ENCODE measurements at regions not wholly inside any gene's neighbourhood (a gene's known extent, or its start where the extent isn't known, plus 50 kb on each side); places are given as distances from the start of the nearest gene placed in this dataset.
"Not testable (repeated sequence)": the region's sequence is repeated elsewhere in the genome, so short reads cannot be mapped to it uniquely, and the experiment has no call there.

DNA sequence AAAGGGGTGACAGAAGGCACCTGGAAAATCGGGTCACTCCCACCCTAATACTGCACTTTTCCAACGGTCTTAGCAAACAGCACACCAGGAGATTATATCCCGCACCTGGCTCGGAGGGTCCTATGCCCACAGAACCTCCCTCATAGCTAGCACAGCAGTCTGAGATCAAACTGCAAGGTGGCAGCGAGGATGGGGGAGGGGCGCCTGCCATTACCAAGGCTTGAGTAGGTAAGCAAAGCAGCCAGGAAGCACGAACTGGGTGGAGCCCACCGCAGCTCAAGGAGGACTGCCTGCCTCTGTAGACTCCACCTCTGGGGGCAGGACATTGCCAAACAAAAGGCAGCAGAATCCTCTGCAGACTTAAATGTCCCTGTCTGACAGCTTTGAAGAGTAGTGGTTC lies 101.8 kb downstream of the TBX20 start:
- DNase-seq (ENCODE audit: low read depth, low spot score) = not testable (repeated sequence)

DNA sequence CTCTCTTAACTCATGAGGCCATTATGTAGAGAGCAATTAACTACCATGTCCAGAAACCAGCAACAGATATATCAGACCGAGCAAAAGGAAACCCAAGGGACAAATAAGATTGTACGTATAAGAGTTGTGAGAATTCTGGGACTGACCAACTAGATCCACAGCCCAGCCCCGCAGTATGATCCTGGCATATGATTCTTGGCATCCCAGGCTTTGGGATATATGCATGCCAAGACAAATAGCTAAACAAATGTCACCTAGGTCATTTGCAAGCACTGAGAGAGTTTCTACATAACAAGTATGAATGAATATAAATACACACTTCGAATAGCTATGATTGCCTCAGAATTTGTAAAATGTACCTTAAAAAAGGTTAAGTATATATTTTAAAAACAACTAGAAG lies 105.9 kb downstream of the TBX20 start:
- peak; percentile 5 for DNase-seq (ENCODE audit: low read depth, low spot score)

DNA sequence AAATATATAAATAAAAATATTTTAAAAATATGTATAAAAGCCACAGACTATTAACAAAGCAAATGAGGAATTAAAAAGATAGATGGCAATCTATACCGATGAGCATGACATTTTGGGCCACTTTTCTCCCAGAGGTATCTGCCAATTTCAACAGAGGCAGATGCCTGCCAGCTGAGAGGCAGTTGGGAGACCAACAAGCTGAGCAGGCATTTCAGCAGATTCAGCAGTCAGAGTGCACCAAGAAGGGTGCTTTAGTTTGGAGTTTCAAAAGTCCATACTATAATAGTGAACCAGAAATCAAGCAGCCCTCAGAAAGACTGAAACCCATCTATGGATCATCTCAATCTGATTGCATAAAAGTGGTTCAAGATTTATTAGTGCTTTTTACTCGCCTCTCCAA lies 104.8 kb upstream of the DPY19L1 start:
- DNase-seq (ENCODE audit: low read depth, low spot score) = not testable (repeated sequence)

DNA sequence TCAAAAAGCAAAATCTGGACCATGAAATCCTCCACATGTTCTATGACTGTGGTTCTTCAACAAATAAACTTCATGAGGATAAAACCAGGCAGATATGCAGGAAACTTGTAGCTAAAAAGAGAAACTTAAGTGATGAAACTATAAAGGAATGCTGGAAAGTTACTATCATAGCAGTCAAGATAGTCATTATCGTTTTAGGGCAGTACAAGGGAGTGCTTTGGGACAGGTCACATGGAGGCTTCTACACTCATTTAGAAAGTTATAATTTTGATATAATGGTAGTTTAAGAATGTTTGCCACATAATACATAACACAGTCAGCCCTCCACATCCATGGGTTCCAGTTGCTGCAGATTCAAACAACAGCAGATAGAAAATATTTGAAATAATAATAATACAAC lies 102.0 kb upstream of the DPY19L1 start:
- DNase-seq (ENCODE audit: low read depth, low spot score) = not testable (repeated sequence)

DNA sequence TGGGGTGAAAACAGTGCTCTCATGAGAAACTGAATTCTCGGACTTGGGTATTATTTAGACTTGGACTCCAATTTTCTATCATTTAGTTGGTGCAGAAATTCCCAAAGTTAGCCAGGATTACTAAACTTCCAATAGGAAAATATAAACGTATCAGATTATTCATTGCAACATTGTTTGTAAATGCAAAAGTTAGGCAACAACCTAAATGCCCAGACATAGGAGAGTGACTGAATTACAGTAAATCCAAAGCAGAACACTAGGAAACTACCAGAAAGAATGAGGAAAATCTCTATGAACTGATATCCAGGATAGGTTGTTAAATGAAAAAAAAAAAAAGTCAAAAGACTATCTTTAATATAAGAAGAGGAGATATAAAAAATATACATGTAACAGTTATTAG lies 96.2 kb upstream of the DPY19L1 start:
- DNase-seq (ENCODE audit: low read depth, low spot score) = not testable (repeated sequence)

DNA sequence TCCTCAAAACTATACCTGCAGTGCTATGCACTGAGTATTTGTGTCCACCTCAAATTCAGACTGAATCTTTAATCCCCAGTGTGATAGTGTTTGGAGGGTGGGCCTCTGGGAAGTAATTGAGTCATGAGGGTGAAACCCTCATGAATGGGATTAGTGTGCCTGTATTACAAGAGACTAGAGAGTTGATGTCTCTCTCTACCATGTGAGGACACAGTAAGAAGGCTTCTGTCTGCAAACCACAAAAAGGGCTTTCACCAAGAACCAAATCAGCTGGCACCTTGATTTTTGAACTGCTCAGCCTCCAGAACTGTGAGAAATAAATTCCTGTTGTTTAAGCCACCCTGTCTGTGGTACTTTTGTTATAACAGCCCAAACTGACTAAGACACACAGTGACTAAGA lies 95.7 kb upstream of the DPY19L1 start:
- not testable (repeated sequence) for DNase-seq (ENCODE audit: low read depth, low spot score)

DNA sequence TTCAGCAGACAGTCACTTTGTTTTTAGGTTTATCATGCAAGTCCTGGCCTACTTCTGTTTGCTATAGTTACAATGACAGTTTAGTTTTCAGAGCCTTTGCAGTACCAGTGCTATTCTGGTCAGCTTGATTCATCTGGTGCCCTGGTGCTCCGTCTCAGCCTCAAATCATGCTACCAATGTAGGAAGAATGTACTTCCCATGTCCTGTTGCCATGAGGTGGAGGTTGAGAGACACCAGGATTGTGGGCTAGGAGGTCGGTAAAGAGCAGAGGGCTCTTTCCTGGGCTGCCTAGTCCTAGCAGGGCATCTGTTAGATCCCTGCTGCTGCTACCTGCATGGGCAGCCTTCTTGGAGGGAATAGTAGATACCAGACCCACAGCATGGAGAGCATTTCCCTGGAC lies 91.4 kb upstream of the DPY19L1 start:
- DNase-seq (ENCODE audit: low read depth, low spot score) = not testable (repeated sequence)

DNA sequence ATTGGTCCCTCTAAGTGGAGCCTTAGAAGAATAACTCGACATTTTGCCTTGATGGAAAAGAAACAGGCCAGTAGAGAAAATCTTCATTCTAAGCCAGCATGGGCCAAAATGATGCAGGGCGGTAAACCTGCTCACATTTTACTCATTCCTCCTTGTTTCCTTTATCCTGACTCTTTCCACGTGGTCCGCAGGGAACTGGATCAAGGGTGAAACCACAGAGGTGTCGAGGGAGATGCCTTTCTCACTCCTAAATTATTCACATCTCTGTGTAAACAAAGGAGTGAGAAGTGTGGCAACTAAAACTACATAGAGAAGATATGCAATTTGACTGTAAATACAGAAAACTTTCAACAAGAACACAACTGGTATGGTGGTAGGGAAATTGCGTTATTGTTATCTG lies 81.2 kb upstream of the DPY19L1 start:
- DNase-seq (ENCODE audit: low read depth, low spot score) = peak; percentile 1

DNA sequence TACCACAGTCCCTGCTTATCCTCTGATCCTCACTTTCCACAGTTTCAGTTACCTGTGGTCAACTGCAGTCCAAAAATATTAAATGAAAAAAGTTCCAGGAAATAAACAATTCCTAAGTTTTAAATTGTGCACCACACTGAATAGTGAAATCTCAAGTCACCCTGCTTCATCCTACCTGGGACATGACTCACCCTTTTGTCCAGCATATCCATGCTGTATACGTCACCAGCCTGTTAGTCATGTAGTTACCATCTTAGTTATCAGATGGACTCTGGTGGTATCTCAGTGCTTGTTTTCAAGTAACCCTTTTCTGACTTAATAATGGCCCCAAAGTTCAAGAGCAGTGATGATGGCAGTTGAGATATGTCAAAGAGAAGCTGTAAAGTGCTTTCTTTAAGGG lies 69.4 kb upstream of the DPY19L1 start:
- DNase-seq (ENCODE audit: low read depth, low spot score) = peak; percentile 24

DNA sequence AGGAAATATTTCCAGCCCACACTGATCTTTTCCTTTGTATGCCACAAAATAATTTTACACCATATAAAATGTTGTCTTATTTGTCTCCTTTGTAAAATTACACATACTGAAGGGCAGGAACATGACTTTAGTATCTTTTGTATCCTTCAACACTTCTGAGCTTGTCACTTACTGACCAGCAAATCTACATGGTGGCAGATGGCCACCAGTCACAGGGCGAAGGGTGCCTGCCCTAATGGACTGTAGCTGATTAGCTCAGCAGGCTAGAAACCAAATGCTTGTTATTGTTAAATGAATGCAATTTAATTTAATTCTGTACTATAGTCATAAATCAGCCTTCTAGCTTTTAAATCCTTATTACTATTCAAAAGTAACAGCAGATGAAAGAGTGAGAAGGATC lies 68.2 kb upstream of the DPY19L1 start:
- DNase-seq (ENCODE audit: low read depth, low spot score) = not testable (repeated sequence)

DNA sequence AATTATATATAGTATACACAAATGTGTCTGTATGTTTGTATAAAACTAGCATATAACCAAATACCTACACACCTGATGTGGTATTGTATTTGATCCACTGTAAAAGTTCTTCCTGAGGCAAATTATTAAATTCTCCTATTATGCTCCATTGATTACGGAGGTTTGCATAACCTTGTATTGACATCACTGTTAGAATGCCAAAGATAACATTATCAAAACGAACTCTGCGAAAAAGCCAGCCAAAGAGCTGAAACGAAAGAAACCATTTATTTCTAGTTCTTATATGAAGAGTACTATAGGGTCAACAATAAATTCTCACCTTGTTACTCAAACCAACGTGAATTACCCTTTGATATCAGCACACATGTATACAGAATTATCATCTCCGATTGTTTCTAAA lies 65.6 kb upstream of the DPY19L1 start:
- DNase-seq (ENCODE audit: low read depth, low spot score) = not testable (repeated sequence)

DNA sequence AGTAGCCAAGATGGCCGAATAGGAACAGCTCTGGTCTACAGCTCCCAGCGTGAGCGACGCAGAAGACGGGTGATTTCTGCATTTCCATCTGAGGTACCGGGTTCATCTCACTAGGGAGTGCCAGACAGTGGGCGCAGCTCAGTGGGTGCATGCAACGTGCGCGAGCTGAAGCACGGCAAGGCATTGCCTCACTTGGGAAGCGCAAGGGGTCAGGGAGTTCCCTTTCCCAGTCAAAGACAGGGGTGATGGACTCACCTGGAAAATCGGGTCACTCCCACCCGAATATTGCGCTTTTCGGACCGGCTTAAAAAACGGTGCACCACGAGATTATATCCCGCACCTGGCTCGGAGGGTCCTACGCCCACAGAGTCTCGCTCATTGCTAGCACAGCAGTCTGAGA lies 55.7 kb upstream of the DPY19L1 start:
- not testable (repeated sequence) for DNase-seq (ENCODE audit: low read depth, low spot score)
